Neutrophil (primary cell): ENCODE measurements at regions not wholly inside any gene's neighbourhood (a gene's known extent, or its start where the extent isn't known, plus 50 kb on each side); places are given as distances from the start of the nearest gene placed in this dataset.
A peak's percentile ranks its signal among the peaks of the same experiment; 100 is the strongest.
"Not testable (repeated sequence)": the region's sequence is repeated elsewhere in the genome, so short reads cannot be mapped to it uniquely, and the experiment has no call there.

Experiments used
- H3K27ac ChIP-seq: fragments of 200-600 bp; sonication (generic); 2 replicates; pipeline ENCODE4 v1.5.1; 2016; ENCODE audit warnings: mild to moderate bottlenecking, moderate library complexity
- H3K27me3 ChIP-seq: fragments of 200-600 bp; sonication (generic); 2 replicates; pipeline ENCODE4 v1.6.0; 2016; ENCODE audit warnings: mild to moderate bottlenecking
- H3K36me3 ChIP-seq: fragments of 200-600 bp; sonication (generic); 2 replicates; pipeline ENCODE4 v1.5.1; 2017
- H3K4me1 ChIP-seq, 2 experiments: fragments of 200-600 bp in 1 of 2; sonication (generic) in 1 of 2; 1 replicate in 1 of 2; 2 replicates in 1 of 2; pipeline versions ENCODE4 v1.5.1 to v1.6.1; 2013 to 2016; ENCODE audit warnings: low read depth in 1 of 2, low read length in 1 of 2, mild to moderate bottlenecking in 1 of 2, moderate library complexity in 1 of 2; ENCODE audit not compliant: control insufficient read depth in 1 of 2, insufficient read depth in 1 of 2
- H3K4me3 ChIP-seq, 2 experiments: fragments of 200-600 bp in 1 of 2; sonication (generic) in 1 of 2; 1 replicate in 1 of 2; 2 replicates in 1 of 2; pipeline ENCODE4 v1.5.1; 2013 to 2016; ENCODE audit warnings: low read depth in 1 of 2, low read length in 1 of 2, mild to moderate bottlenecking in 1 of 2, moderate library complexity in 1 of 2
- H3K9me3 ChIP-seq: fragments of 200-600 bp; sonication (generic); 2 replicates; pipeline ENCODE4 v1.5.1; 2016
- TF ChIP-seq, protein P1 (sequence below): fragments of 200-600 bp; sonication (generic); IDR thresholded peaks from 2 replicates; pipeline ENCODE4 v1.5.1; 2016; ENCODE audit warnings: antibody characterized with exemption

- Histone ChIP-seq H3K36me3 (no peaks in the 10 kb centered on the region), H3K27me3 (no peaks in the 10 kb centered on the region), H3K9me3 (no peaks in the 10 kb centered on the region), H3K4me1 (peaks cover 5% of the 10 kb centered on the region in 2 experiments), H3K27ac (no peak overlapping the region), H3K4me3 (no peak overlapping the region)
- TF ChIP-seq, protein P1, sequence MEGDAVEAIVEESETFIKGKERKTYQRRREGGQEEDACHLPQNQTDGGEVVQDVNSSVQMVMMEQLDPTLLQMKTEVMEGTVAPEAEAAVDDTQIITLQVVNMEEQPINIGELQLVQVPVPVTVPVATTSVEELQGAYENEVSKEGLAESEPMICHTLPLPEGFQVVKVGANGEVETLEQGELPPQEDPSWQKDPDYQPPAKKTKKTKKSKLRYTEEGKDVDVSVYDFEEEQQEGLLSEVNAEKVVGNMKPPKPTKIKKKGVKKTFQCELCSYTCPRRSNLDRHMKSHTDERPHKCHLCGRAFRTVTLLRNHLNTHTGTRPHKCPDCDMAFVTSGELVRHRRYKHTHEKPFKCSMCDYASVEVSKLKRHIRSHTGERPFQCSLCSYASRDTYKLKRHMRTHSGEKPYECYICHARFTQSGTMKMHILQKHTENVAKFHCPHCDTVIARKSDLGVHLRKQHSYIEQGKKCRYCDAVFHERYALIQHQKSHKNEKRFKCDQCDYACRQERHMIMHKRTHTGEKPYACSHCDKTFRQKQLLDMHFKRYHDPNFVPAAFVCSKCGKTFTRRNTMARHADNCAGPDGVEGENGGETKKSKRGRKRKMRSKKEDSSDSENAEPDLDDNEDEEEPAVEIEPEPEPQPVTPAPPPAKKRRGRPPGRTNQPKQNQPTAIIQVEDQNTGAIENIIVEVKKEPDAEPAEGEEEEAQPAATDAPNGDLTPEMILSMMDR, result no peak
Observed at GRCh38 chr6:137805622-137806021, 61.4 kb upstream of the TNFAIP3 start.

DNA sequence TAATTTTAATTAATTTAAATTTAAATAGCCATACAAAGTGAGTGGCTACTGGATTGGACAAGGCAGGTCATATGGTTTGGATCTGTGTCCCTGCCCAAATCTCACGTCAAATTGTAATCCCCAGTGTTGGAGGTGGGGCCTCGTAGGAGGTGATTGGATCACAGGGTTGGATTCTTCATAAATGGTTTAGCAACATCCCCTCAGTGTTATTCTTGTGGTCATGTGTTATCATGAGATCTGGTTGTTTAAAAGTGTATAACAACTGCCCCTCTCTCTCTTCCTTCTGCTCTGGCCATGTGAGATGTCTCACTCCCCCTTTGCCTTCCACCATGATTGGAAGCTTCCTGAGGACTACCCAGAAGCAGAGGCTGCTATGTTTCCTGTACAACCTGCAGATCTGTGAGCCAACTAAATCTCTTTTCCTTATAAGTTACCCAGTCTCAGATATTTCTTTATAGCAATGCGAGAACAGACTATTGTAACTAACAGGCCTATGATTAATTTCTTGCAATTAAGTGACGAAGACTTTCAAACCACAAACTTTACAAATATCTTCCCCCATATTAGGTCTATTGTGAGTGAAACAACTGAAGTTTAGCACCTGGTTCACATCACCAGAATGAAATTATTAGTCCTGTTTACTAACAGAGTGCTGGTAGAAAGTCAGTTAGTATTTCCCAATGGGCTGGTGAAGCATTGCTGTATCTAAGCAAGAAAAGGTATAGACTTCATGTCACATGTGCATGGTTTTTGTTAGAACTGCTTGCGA, 60.0 kb upstream of the TNFAIP3 start:
- Histone ChIP-seq H3K36me3 (no peaks in the 10 kb centered on the region), H3K9me3 (no peaks in the 10 kb centered on the region), H3K27me3 (no peaks in the 10 kb centered on the region), H3K4me1 (peaks cover 19 to 20% of the 10 kb centered on the region in 2 experiments), H3K4me3 (no peak overlapping the region), H3K27ac (no peak overlapping the region)
- TF ChIP-seq, protein P1, result no peak

DNA sequence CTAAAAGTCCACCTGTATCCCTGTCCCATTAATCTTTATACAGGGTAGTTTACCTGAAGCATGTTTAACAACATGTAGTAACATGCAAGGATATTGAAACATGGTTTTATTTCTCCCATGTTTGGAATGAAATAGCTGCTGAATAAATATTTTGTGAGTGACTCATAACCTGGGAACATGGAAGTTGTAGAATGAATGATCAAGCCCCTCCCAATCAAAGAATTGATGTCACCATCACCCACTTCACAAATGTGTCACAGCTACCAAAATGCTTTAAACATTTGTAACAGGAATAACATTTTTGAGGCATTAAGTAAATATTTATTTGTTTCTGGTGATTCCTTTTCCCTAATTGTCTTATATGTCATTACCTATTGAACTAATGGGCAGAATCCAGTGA, 58.9 kb upstream of the TNFAIP3 start:
- Histone ChIP-seq H3K27ac (no peak overlapping the region), H3K9me3 (no peaks in the 10 kb centered on the region), H3K4me3 (no peak overlapping the region), H3K36me3 (no peaks in the 10 kb centered on the region), H3K27me3 (no peaks in the 10 kb centered on the region), H3K4me1 (peaks cover 25 to 26% of the 10 kb centered on the region in 2 experiments)
- TF ChIP-seq, protein P1, result no peak

- TF ChIP-seq, protein P1, result no peak
- Histone ChIP-seq H3K27me3 (no peaks in the 10 kb centered on the region), H3K27ac (no peak overlapping the region), H3K36me3 (no peaks in the 10 kb centered on the region), H3K4me3 (no peak overlapping the region), H3K9me3 (no peaks in the 10 kb centered on the region), H3K4me1 (peaks cover 25 to 26% of the 10 kb centered on the region in 2 experiments)
Observed at GRCh38 chr6:137808836-137809315, 58.2 kb upstream of the TNFAIP3 start.

DNA sequence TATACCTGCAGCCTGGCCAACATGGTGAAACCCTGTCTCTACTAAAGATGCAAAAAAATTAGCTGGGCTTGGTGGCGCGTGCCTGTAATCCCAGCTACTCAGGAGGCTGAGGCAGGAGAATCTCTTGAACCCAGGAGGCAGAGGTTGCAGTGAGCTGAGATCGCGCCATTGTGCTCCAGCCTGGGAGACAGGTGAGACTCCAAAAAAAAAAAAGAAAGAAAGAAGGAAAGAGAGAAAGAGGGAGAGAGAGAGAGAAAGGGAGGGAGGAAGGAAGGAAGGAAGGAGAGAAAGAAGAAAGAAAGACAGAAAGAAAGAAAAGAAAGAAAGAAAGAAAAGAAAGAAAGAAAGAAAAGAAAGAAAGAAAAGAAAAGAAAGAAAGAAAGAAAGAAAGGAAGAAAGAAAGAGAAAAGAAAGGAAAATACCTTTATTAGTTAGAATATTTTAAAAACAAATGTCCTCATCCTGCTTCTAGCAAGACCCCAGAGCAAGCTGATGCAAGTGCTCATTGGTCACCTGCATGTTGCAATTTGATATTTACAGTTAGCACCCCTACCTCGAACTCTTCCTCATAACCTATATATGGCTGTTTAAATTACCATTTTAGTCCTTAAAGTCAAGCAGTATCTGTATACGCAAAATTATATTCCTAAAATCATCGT, 57.0 kb upstream of the TNFAIP3 start:
- not testable (repeated sequence) for H3K9me3 ChIP-seq, H3K4me3 ChIP-seq, H3K27me3 ChIP-seq, H3K36me3 ChIP-seq
- Histone ChIP-seq H3K27ac (peak overlapping the region; percentile 92), H3K4me1 (peaks cover 25 to 26% of the 10 kb centered on the region in 2 experiments)

- TF ChIP-seq, protein P1, result no peak
- peak overlapping the region; percentile 3 to 37 for H3K4me3 ChIP-seq
Observed at GRCh38 chr6:137810554-137811120, 56.4 kb upstream of the TNFAIP3 start.

More at GRCh38 chr6:137810554-137811120, 56.4 kb upstream of the TNFAIP3 start:
- Histone ChIP-seq H3K9me3 (no peaks in the 10 kb centered on the region), H3K27ac (peak overlapping the region; percentile 92), H3K27me3 (no peaks in the 10 kb centered on the region), H3K4me1 (peaks cover 25 to 26% of the 10 kb centered on the region in 2 experiments), H3K36me3 (no peaks in the 10 kb centered on the region)
